Endothelial cell of umbilical vein (primary cell): ENCODE measurements at regions not wholly inside any gene's neighbourhood (a gene's known extent, or its start where the extent isn't known, plus 50 kb on each side); places are given as distances from the start of the nearest gene placed in this dataset.
A peak's percentile ranks its signal among the peaks of the same experiment; 100 is the strongest.

ENCODE experiments used
- BruUV-seq: library from RNA; stranded (reverse); fragments of 400-500 nt; replicated peaks from 2 replicates; lab custom pipeline; 2021; lab: Mats Ljungman, UMichigan
- CTCF ChIA-PET: fragments of 300-600, 350-600 bp; sonication (Branson Sonifier 250); formaldehyde crosslinking; loops from one replicate; lab custom pipeline; 2021; ENCODE audit warnings: antibody characterized with exemption, inconsistent platforms; lab: Charles Lee
- POLR2A ChIA-PET: fragments of 300-600, 350-600 bp; sonication (Branson Sonifier 250); formaldehyde crosslinking; loops from one replicate; lab custom pipeline; 2021; ENCODE audit warnings: antibody characterized with exemption, inconsistent platforms; lab: Charles Lee
- DNase-seq: peaks from one replicate; pipeline ENCODE4 v3.0.0-alpha.2; 2011; ENCODE audit warnings: low read depth, low spot score
- FAIRE-seq: peaks from 2 replicates; lab custom pipeline; 2011; peaks lifted over from hg19 to GRCh38; lab: Jason Lieb, UNC
- H2AFZ ChIP-seq: 2 replicates; pipeline ENCODE4 v1.6.0; 2012; ENCODE audit warnings: low read depth, low read length, control low read depth, inconsistent platforms
- H3K27ac ChIP-seq: 2 replicates; pipeline ENCODE4 v1.5.1; 2011; ENCODE audit warnings: low read depth, mild to moderate bottlenecking, control low read depth, low read length, moderate library complexity; ENCODE audit not compliant: insufficient read depth
- H3K27me3 ChIP-seq, 2 experiments: 2 replicates each; pipeline versions ENCODE4 v1.6.0 to v1.6.1; 2011; ENCODE audit warnings: low read length in 2 of 2, mixed read lengths in 1 of 2; ENCODE audit not compliant: control insufficient read depth in 2 of 2, insufficient read depth in 2 of 2
- H3K36me3 ChIP-seq, 2 experiments: 2 replicates in 1 of 2; 3 replicates in 1 of 2; pipeline ENCODE4 v1.5.1; 2011; ENCODE audit warnings: low read length in 2 of 2, mild to moderate bottlenecking in 1 of 2, moderate library complexity in 1 of 2; ENCODE audit not compliant: control insufficient read depth in 2 of 2, insufficient read depth in 2 of 2; ENCODE audit errors: extremely low read depth in 1 of 2
- H3K4me1 ChIP-seq: 3 replicates; pipeline ENCODE4 v1.5.1; 2011; ENCODE audit warnings: mild to moderate bottlenecking, low read length; ENCODE audit not compliant: control insufficient read depth, insufficient read depth; ENCODE audit errors: extremely low read depth
- H3K4me2 ChIP-seq: 2 replicates; pipeline ENCODE4 v1.6.1; 2011; ENCODE audit warnings: low read length, control low read depth, mixed read lengths; ENCODE audit not compliant: insufficient read depth
- H3K4me3 ChIP-seq, 3 experiments: fragments of 200-600 bp in 1 of 3; sonication (generic), shearing (Covaris generic) in 1 of 3; replicated peaks in 1 of 3; 2 replicates each; pipeline ENCODE4 v1.5.1; 2011 to 2016; ENCODE audit warnings: control low read depth in 3 of 3, low read length in 3 of 3, mild to moderate bottlenecking in 2 of 3, inconsistent platforms in 1 of 3, low read depth in 1 of 3, moderate library complexity in 1 of 3; ENCODE audit not compliant: insufficient read depth in 1 of 3
- H3K79me2 ChIP-seq: 2 replicates; pipeline ENCODE4 v1.6.0; 2012; ENCODE audit warnings: low read length, inconsistent platforms; ENCODE audit not compliant: control insufficient read depth, insufficient read depth
- H3K9ac ChIP-seq: replicated peaks from 2 replicates; pipeline ENCODE3; 2011; ENCODE audit warnings: low read length, control low read depth; ENCODE audit not compliant: insufficient read depth; ENCODE audit errors: extremely low read depth
- H3K9me1 ChIP-seq: replicated peaks from 3 replicates; pipeline ENCODE4 v1.6.0; 2011; ENCODE audit warnings: mild to moderate bottlenecking, low read length; ENCODE audit not compliant: control insufficient read depth, insufficient read depth; ENCODE audit errors: extremely low read depth
- H3K9me3 ChIP-seq: replicated peaks from 2 replicates; pipeline ENCODE4 v1.5.1; 2012; ENCODE audit warnings: low read length, inconsistent platforms; ENCODE audit not compliant: control insufficient read depth, insufficient read depth
- H4K20me1 ChIP-seq: replicated peaks from 2 replicates; pipeline ENCODE3; 2011; ENCODE audit warnings: mild to moderate bottlenecking, low read length; ENCODE audit not compliant: control insufficient read depth, insufficient read depth; ENCODE audit errors: extremely low read depth
- CTCF ChIP-seq, 2 donors: IDR thresholded peaks; 1 replicate in 1 of 2; 2 replicates in 1 of 2; pipeline ENCODE4 v1.5.1; 2011; ENCODE audit warnings: low read length in 2 of 2, mild to moderate bottlenecking in 2 of 2, moderate library complexity in 2 of 2, control low read depth in 1 of 2, inconsistent platforms in 1 of 2, low read depth in 1 of 2; ENCODE audit not compliant: insufficient read depth in 1 of 2; ENCODE audit errors: extremely low read depth in 1 of 2
- EZH2 ChIP-seq: IDR thresholded peaks from 2 replicates; pipeline ENCODE4 v1.6.1; 2012; ENCODE audit warnings: borderline replicate concordance, low read depth, mild to moderate bottlenecking, moderate library complexity, low read length, inconsistent platforms; ENCODE audit not compliant: severe bottlenecking
- FOS ChIP-seq: IDR thresholded peaks from 2 replicates; pipeline ENCODE4 v1.6.1; 2011; ENCODE audit warnings: mild to moderate bottlenecking, low read length, moderate library complexity, borderline replicate concordance; ENCODE audit not compliant: insufficient read depth
- GATA2 ChIP-seq: IDR thresholded peaks from 2 replicates; pipeline ENCODE4 v1.7.0; 2011; ENCODE audit warnings: low read depth, mild to moderate bottlenecking, moderate library complexity, mixed read lengths, low read length; ENCODE audit not compliant: insufficient read length, insufficient read depth
- POLR2AphosphoS5 ChIP-seq: IDR thresholded peaks from 2 replicates; pipeline ENCODE4 v1.6.1; 2012; ENCODE audit warnings: low read depth, mild to moderate bottlenecking, control low read depth, low read length, moderate library complexity; ENCODE audit not compliant: insufficient read depth
- dilution Hi-C: fragments of 300-500 bp; cut with MboI; formaldehyde crosslinking; loops from one replicate; pipeline ENCODE4 v1.15.0; 2019; ENCODE audit warnings: low sequenced_read_pairs; ENCODE audit not compliant: extremely low pct_ligation_motif_present
- intact Hi-C: fragments of 100-400 bp; cut with micrococcal nuclease; formaldehyde crosslinking; loops from one replicate; pipeline ENCODE4 v1.10.0; 2022

- no peak overlapping the region for H3K9ac ChIP-seq
- H3K4me3 ChIP-seq = no peak overlapping the region
- peaks cover 13 to 33% of the 10 kb centered on the region in 2 experiments for H3K36me3 ChIP-seq
- no peaks in the 10 kb centered on the region for H3K9me1 ChIP-seq
- dilution Hi-C loops = no loop called here
- H3K27me3 ChIP-seq = no peaks in the 10 kb centered on the region
- peaks cover 100% of the 10 kb centered on the region for H3K79me2 ChIP-seq
- H4K20me1 ChIP-seq = no peaks in the 10 kb centered on the region
- H2AFZ ChIP-seq = no peak overlapping the region
- peak overlapping the region; percentile 38 for H3K27ac ChIP-seq
- no peaks in the 10 kb centered on the region for H3K9me3 ChIP-seq
- DNase-seq (no peak), FAIRE-seq (no peak)
- ChIA-PET CTCF (interaction anchor here (1.0 to 2.6 kb wide), 3 partner anchors 31 to 80 kb away, joined by 3 to 13 read pairs (median 3); no protein-coding TSS in a partner anchor), POLR2A (no interaction called here)
- H3K4me2 ChIP-seq = no peak overlapping the region
- BruUV-seq = no TSS peak
- H3K4me1 ChIP-seq = peaks cover 70% of the 10 kb centered on the region
- intact Hi-C loops = no loop called here
- TF ChIP-seq FOS = no peak
- no peak for TF ChIP-seq EZH2
- TF ChIP-seq GATA2 = no peak
- TF ChIP-seq POLR2AphosphoS5 = no peak
- TF ChIP-seq CTCF (IDR thresholded peaks at IDR 0.05; ENCODE audit: extremely low read depth in 1 of 2, insufficient read depth in 1 of 2, low read depth in 1 of 2, low read length in 2 of 2) = no peak
Measured at GRCh38 chr22:46085828-46086576, 64.3 kb upstream of the PPARA start.
